Endothelial cell of umbilical vein (primary cell): ENCODE measurements at regions not wholly inside any gene's neighbourhood (a gene's known extent, or its start where the extent isn't known, plus 50 kb on each side); places are given as distances from the start of the nearest gene placed in this dataset.

Experiments used
- BruUV-seq: library from RNA; stranded (reverse); fragments of 400-500 nt; replicated peaks from 2 replicates; lab custom pipeline; 2021; lab: Mats Ljungman, UMichigan
- CTCF ChIA-PET: fragments of 300-600, 350-600 bp; sonication (Branson Sonifier 250); formaldehyde crosslinking; loops from one replicate; lab custom pipeline; 2021; ENCODE audit warnings: antibody characterized with exemption, inconsistent platforms; lab: Charles Lee
- POLR2A ChIA-PET: fragments of 300-600, 350-600 bp; sonication (Branson Sonifier 250); formaldehyde crosslinking; loops from one replicate; lab custom pipeline; 2021; ENCODE audit warnings: antibody characterized with exemption, inconsistent platforms; lab: Charles Lee
- DNase-seq: peaks from one replicate; pipeline ENCODE4 v3.0.0-alpha.2; 2011; ENCODE audit warnings: low read depth, low spot score
- FAIRE-seq: peaks from 2 replicates; lab custom pipeline; 2011; peaks lifted over from hg19 to GRCh38; lab: Jason Lieb, UNC
- H2AFZ ChIP-seq: 2 replicates; pipeline ENCODE4 v1.6.0; 2012; ENCODE audit warnings: low read depth, low read length, control low read depth, inconsistent platforms
- H3K27ac ChIP-seq: 2 replicates; pipeline ENCODE4 v1.5.1; 2011; ENCODE audit warnings: low read depth, mild to moderate bottlenecking, control low read depth, low read length, moderate library complexity; ENCODE audit not compliant: insufficient read depth
- H3K27me3 ChIP-seq, 2 experiments: 2 replicates each; pipeline versions ENCODE4 v1.6.0 to v1.6.1; 2011; ENCODE audit warnings: low read length in 2 of 2, mixed read lengths in 1 of 2; ENCODE audit not compliant: control insufficient read depth in 2 of 2, insufficient read depth in 2 of 2
- H3K36me3 ChIP-seq, 2 experiments: 2 replicates in 1 of 2; 3 replicates in 1 of 2; pipeline ENCODE4 v1.5.1; 2011; ENCODE audit warnings: low read length in 2 of 2, mild to moderate bottlenecking in 1 of 2, moderate library complexity in 1 of 2; ENCODE audit not compliant: control insufficient read depth in 2 of 2, insufficient read depth in 2 of 2; ENCODE audit errors: extremely low read depth in 1 of 2
- H3K4me1 ChIP-seq: 3 replicates; pipeline ENCODE4 v1.5.1; 2011; ENCODE audit warnings: mild to moderate bottlenecking, low read length; ENCODE audit not compliant: control insufficient read depth, insufficient read depth; ENCODE audit errors: extremely low read depth
- H3K4me2 ChIP-seq: 2 replicates; pipeline ENCODE4 v1.6.1; 2011; ENCODE audit warnings: low read length, control low read depth, mixed read lengths; ENCODE audit not compliant: insufficient read depth
- H3K4me3 ChIP-seq, 3 experiments: fragments of 200-600 bp in 1 of 3; sonication (generic), shearing (Covaris generic) in 1 of 3; replicated peaks in 1 of 3; 2 replicates each; pipeline ENCODE4 v1.5.1; 2011 to 2016; ENCODE audit warnings: control low read depth in 3 of 3, low read length in 3 of 3, mild to moderate bottlenecking in 2 of 3, inconsistent platforms in 1 of 3, low read depth in 1 of 3, moderate library complexity in 1 of 3; ENCODE audit not compliant: insufficient read depth in 1 of 3
- H3K79me2 ChIP-seq: 2 replicates; pipeline ENCODE4 v1.6.0; 2012; ENCODE audit warnings: low read length, inconsistent platforms; ENCODE audit not compliant: control insufficient read depth, insufficient read depth
- H3K9ac ChIP-seq: replicated peaks from 2 replicates; pipeline ENCODE3; 2011; ENCODE audit warnings: low read length, control low read depth; ENCODE audit not compliant: insufficient read depth; ENCODE audit errors: extremely low read depth
- H3K9me1 ChIP-seq: replicated peaks from 3 replicates; pipeline ENCODE4 v1.6.0; 2011; ENCODE audit warnings: mild to moderate bottlenecking, low read length; ENCODE audit not compliant: control insufficient read depth, insufficient read depth; ENCODE audit errors: extremely low read depth
- H3K9me3 ChIP-seq: replicated peaks from 2 replicates; pipeline ENCODE4 v1.5.1; 2012; ENCODE audit warnings: low read length, inconsistent platforms; ENCODE audit not compliant: control insufficient read depth, insufficient read depth
- H4K20me1 ChIP-seq: replicated peaks from 2 replicates; pipeline ENCODE3; 2011; ENCODE audit warnings: mild to moderate bottlenecking, low read length; ENCODE audit not compliant: control insufficient read depth, insufficient read depth; ENCODE audit errors: extremely low read depth
- CTCF ChIP-seq, 2 donors: IDR thresholded peaks; 1 replicate in 1 of 2; 2 replicates in 1 of 2; pipeline ENCODE4 v1.5.1; 2011; ENCODE audit warnings: low read length in 2 of 2, mild to moderate bottlenecking in 2 of 2, moderate library complexity in 2 of 2, control low read depth in 1 of 2, inconsistent platforms in 1 of 2, low read depth in 1 of 2; ENCODE audit not compliant: insufficient read depth in 1 of 2; ENCODE audit errors: extremely low read depth in 1 of 2
- EZH2 ChIP-seq: IDR thresholded peaks from 2 replicates; pipeline ENCODE4 v1.6.1; 2012; ENCODE audit warnings: borderline replicate concordance, low read depth, mild to moderate bottlenecking, moderate library complexity, low read length, inconsistent platforms; ENCODE audit not compliant: severe bottlenecking
- FOS ChIP-seq: IDR thresholded peaks from 2 replicates; pipeline ENCODE4 v1.6.1; 2011; ENCODE audit warnings: mild to moderate bottlenecking, low read length, moderate library complexity, borderline replicate concordance; ENCODE audit not compliant: insufficient read depth
- JUN ChIP-seq: IDR thresholded peaks from 2 replicates; pipeline ENCODE4 v1.6.1; 2011; ENCODE audit warnings: borderline replicate concordance, low read depth; ENCODE audit not compliant: insufficient read length, insufficient read depth
- MAX ChIP-seq: IDR thresholded peaks from 2 replicates; pipeline ENCODE4 v1.6.1; 2011; ENCODE audit not compliant: insufficient read depth, insufficient read length
- POLR2AphosphoS5 ChIP-seq: IDR thresholded peaks from 2 replicates; pipeline ENCODE4 v1.6.1; 2012; ENCODE audit warnings: low read depth, mild to moderate bottlenecking, control low read depth, low read length, moderate library complexity; ENCODE audit not compliant: insufficient read depth
- dilution Hi-C: fragments of 300-500 bp; cut with MboI; formaldehyde crosslinking; loops from one replicate; pipeline ENCODE4 v1.15.0; 2019; ENCODE audit warnings: low sequenced_read_pairs; ENCODE audit not compliant: extremely low pct_ligation_motif_present
- intact Hi-C: fragments of 100-400 bp; cut with micrococcal nuclease; formaldehyde crosslinking; loops from one replicate; pipeline ENCODE4 v1.10.0; 2022

- Histone ChIP-seq H3K27ac (no peak overlapping the region), H4K20me1 (no peaks in the 10 kb centered on the region), H3K79me2 (no peaks in the 10 kb centered on the region), H3K4me3 (no peak overlapping the region), H3K27me3 (no peaks in the 10 kb centered on the region), H3K9ac (no peak overlapping the region), H3K9me1 (no peaks in the 10 kb centered on the region), H3K4me1 (no peaks in the 10 kb centered on the region), H2AFZ (no peak overlapping the region), H3K36me3 (no peaks in the 10 kb centered on the region), H3K4me2 (no peak overlapping the region), H3K9me3 (no peaks in the 10 kb centered on the region)
- dilution Hi-C loops (no loop called here), intact Hi-C loops (no loop called here)
- DNase-seq = no peak
- POLR2A ChIA-PET = no interaction called here
- BruUV-seq = no TSS peak
- FAIRE-seq = no peak
- CTCF ChIA-PET = no interaction called here
- TF ChIP-seq POLR2AphosphoS5 (no peak), JUN (no peak), FOS (no peak), EZH2 (no peak), CTCF (IDR thresholded peaks at IDR 0.05; ENCODE audit: extremely low read depth in 1 of 2, insufficient read depth in 1 of 2, low read depth in 1 of 2, low read length in 2 of 2) (no peak), MAX (no peak)
These were observed 983.4 kb downstream of the CCSER2 start for GRCh38 chr10:85311613-85312337.
